AG04450 (cell line): ENCODE measurements at regions not wholly inside any gene's neighbourhood (a gene's known extent, or its start where the extent isn't known, plus 50 kb on each side); places are given as distances from the start of the nearest gene placed in this dataset.

Experiments
- CTCF ChIA-PET: fragments of 300-600, 350-600 bp; formaldehyde crosslinking; extraction: SDS; loops from one replicate; lab custom pipeline; 2022; ENCODE audit warnings: antibody characterized with exemption, inconsistent platforms; lab: Charles Lee
- POLR2A ChIA-PET: fragments of 350-600 bp; formaldehyde crosslinking; extraction: SDS; loops from one replicate; lab custom pipeline; 2021; ENCODE audit warnings: antibody characterized with exemption, inconsistent platforms; lab: Yijun Ruan, JAX
- DNase-seq: peaks from one replicate; pipeline ENCODE4 v3.0.0-alpha.2; 2011; ENCODE audit warnings: low read depth, low spot score
- H3K27ac ChIP-seq: one replicate; pipeline ENCODE4 v1.5.1; 2012; ENCODE audit warnings: low read depth, low read length, control low read depth
- H3K27me3 ChIP-seq: one replicate; pipeline ENCODE4 v1.6.0; 2012; ENCODE audit warnings: low read length; ENCODE audit not compliant: control insufficient read depth, insufficient read depth
- H3K4me3 ChIP-seq: 2 replicates; pipeline ENCODE4 v1.5.1; 2011; ENCODE audit warnings: mild to moderate bottlenecking, low read depth, low read length, control low read depth
- H3K9me3 ChIP-seq: 2 replicates; pipeline ENCODE4 v1.5.1; 2012; ENCODE audit warnings: low read length; ENCODE audit not compliant: control insufficient read depth, insufficient read depth
- TF ChIP-seq, protein P1 (sequence below): IDR thresholded peaks from 2 replicates; pipeline ENCODE4 v1.5.1; 2011; ENCODE audit warnings: low read depth, low read length, control low read depth, inconsistent platforms

DNA sequence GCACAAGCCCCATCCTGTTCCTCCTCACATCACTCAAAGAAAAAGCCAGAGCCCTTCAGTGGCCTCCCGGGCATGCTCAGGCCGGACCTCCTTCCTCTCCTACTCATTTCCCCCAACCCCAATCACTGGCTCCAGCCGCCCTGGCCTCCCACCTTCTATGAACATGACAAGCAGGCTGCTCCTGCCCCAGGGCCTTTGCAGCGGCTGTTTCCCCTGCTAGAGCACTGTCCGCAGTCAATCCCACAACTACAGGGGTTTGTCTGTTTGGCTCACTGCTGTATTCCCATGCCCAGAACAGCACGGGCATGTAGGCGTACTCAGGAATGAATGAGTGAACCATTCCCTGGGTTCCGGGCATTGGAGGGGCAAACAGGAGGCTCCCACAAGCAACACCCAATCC, 139.8 kb upstream of the PRR20G start:
- DNase-seq: no peak
- Histone ChIP-seq H3K4me3 (no peak overlapping the region), H3K9me3 (no peaks in the 10 kb centered on the region), H3K27me3 (peaks cover 28% of the 10 kb centered on the region), H3K27ac (no peak overlapping the region)
- ChIA-PET CTCF (no interaction called here), POLR2A (interaction anchor here (0.6 kb wide), 1 partner anchor 29 kb away, joined by 8 read pairs; no protein-coding TSS in a partner anchor)
- TF ChIP-seq, protein P1, sequence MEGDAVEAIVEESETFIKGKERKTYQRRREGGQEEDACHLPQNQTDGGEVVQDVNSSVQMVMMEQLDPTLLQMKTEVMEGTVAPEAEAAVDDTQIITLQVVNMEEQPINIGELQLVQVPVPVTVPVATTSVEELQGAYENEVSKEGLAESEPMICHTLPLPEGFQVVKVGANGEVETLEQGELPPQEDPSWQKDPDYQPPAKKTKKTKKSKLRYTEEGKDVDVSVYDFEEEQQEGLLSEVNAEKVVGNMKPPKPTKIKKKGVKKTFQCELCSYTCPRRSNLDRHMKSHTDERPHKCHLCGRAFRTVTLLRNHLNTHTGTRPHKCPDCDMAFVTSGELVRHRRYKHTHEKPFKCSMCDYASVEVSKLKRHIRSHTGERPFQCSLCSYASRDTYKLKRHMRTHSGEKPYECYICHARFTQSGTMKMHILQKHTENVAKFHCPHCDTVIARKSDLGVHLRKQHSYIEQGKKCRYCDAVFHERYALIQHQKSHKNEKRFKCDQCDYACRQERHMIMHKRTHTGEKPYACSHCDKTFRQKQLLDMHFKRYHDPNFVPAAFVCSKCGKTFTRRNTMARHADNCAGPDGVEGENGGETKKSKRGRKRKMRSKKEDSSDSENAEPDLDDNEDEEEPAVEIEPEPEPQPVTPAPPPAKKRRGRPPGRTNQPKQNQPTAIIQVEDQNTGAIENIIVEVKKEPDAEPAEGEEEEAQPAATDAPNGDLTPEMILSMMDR: no peak

DNA sequence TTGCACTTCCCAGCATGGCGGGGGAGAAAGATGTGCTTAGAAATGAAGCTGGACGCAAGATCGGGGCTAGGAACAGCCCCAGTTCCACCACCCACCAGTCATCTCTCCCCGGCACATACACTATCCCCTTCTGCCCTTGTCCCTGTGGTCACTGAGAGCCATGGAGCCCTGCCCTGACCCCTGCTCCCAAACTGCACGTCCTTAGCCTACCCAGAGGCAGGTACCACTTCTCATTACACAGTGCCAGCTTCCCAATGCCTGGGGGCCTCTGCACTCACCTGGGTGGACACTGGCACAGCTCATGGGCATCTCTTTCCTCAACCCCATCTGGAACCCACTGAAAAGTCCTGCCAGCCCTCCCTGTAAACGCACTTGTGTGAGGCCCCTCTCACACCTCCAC, 139.3 kb upstream of the PRR20G start:
- ChIA-PET POLR2A (no interaction called here), CTCF (no interaction called here)
- DNase-seq: no peak
- Histone ChIP-seq H3K27me3 (peaks cover 30% of the 10 kb centered on the region), H3K9me3 (no peaks in the 10 kb centered on the region), H3K4me3 (no peak overlapping the region), H3K27ac (no peak overlapping the region)
- TF ChIP-seq, protein P1: no peak

DNA sequence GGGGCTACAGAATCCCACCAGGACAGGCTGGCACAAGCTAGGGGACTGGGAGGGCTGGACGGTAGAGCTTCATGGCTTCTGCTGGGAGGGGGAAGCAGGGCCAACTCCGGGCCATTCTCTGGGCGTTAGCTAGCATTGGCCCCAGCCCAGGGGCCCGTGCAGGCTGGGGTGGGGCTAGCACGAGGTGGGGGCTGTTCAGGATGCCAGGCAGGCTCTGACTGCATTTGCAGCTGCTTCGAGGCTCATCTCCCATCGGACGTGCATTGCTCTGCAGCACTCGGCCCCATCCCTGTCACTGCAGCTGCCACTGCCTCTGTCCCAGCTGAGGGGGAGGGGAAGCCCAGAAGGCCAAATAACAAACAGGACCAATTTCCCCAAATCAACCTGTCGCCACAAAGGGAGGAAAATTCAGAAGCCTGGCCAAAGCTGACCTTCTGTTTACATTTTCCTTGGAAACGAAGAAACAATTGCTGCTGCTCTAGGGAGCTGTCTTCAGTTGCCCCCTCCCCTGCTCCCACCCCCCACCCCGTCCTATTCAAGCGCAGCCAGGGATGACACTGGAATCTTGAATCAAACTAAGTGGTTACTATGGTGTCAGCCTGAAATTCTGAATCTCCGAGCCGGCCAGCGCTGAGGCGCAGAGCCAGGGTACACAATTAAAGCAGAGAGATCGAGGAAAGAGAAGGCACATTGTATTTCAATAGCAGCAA, 138.8 kb upstream of the PRR20G start:
- POLR2A ChIA-PET: no interaction called here
- TF ChIP-seq, protein P1: no peak
- no peak overlapping the region for H3K4me3 ChIP-seq
- CTCF ChIA-PET: interaction anchor here (0.5 kb wide), 1 partner anchor 60 kb away, joined by 4 read pairs; no protein-coding TSS in a partner anchor
- no peak for DNase-seq
- peaks cover 30% of the 10 kb centered on the region for H3K27me3 ChIP-seq
- no peak overlapping the region for H3K27ac ChIP-seq
- no peaks in the 10 kb centered on the region for H3K9me3 ChIP-seq

DNA sequence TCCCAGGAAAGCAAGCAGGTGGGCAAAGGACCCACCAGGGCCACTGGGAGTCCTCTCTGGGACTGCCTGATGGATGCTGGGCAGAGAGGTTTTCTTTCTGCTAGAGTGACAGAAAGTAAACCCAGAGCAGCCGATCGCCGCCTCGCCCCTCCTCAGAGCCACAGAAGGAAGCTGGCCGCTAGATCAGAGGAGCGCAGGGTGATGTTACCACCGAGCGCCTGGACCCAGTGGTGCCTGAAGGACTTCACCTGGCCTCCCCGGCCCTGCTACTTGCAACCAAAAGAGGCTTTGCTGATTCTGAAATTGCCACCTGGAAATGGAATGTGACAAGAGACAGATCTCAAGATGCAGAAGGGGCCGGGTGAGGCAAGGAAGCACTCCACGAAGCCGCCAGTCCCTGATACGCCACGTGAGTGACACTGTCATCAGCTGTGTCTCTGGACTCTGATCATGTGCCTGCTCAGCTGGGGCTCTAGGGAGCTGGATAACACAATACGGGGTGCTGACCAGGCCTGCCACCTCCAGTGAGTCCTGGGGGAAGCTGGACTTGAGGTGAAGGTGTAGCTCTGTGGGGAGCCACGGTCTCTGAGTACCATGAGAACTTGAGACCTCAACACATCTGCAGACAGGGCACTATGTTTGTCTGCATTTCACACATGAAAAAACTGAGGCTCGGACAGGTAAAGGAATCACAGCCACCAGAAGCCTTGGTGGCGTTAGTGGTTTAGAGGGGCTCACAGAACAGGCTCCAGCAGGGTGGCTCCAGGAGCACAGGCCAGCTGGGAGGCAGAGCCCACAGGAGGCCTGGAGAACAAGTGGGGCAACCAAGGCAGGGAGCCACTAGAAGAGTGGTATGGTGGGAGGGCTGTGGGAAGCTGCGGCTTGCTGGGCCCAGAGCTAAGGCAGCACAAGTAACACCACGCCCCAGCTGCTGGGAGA, 137.9 kb upstream of the PRR20G start:
- Histone ChIP-seq H3K4me3 (no peak overlapping the region), H3K9me3 (no peaks in the 10 kb centered on the region), H3K27me3 (peaks cover 34% of the 10 kb centered on the region), H3K27ac (no peak overlapping the region)
- TF ChIP-seq, protein P1: no peak
- DNase-seq: no peak
- POLR2A ChIA-PET: no interaction called here
- CTCF ChIA-PET: interaction anchor here (0.5 kb wide), 1 partner anchor 59 kb away, joined by 4 read pairs; no protein-coding TSS in a partner anchor
